ENCODE measurements at regions not wholly inside any gene's neighbourhood (a gene's known extent, or its start where the extent isn't known, plus 50 kb on each side); places are given as distances from the start of the nearest gene placed in this dataset.
A peak's percentile ranks its signal among the peaks of the same experiment; 100 is the strongest.
"Not testable (repeated sequence)": the region's sequence is repeated elsewhere in the genome, so short reads cannot be mapped to it uniquely, and the experiment has no call there.

- no peak for DNase-seq
Measured at GRCh38 chr12:125314051-125314755, 249.0 kb downstream of the AACS start.

GRCh38 chr12:125315771-125316170, 250.5 kb downstream of the AACS start:
- DNase-seq = no peak

GRCh38 chr12:125320177-125320576, 254.9 kb downstream of the AACS start:
- DNase-seq = no peak

- no peak for DNase-seq
Measured at GRCh38 chr12:125324861-125325490, 259.7 kb downstream of the AACS start.

GRCh38 chr12:125329239-125330102, 264.2 kb downstream of the AACS start:
- DNase-seq = no peak

- DNase-seq = peak; percentile 30
Measured at GRCh38 chr12:125330645-125331341, 265.6 kb downstream of the AACS start.

GRCh38 chr12:125331342-125332052, 266.3 kb downstream of the AACS start:
- no peak for DNase-seq

- DNase-seq = no peak
Measured at GRCh38 chr12:125332900-125333299, 267.7 kb downstream of the AACS start.

GRCh38 chr12:125336246-125336645, 271.0 kb downstream of the AACS start:
- DNase-seq = no peak

- DNase-seq = no peak
Measured at GRCh38 chr12:125340791-125341190, 275.6 kb downstream of the AACS start.

GRCh38 chr12:125341422-125341821, 276.2 kb downstream of the AACS start:
- no peak for DNase-seq

- no peak for DNase-seq
Measured at GRCh38 chr12:125343649-125344048, 278.4 kb downstream of the AACS start.

GRCh38 chr12:125346362-125346761, 281.1 kb downstream of the AACS start:
- DNase-seq = no peak

- no peak for DNase-seq
Measured at GRCh38 chr12:125351788-125352187, 286.6 kb downstream of the AACS start.

- not testable (repeated sequence) for DNase-seq
Measured at GRCh38 chr12:125353002-125353401, 287.8 kb downstream of the AACS start.

GRCh38 chr12:125353871-125354270, 288.6 kb downstream of the AACS start:
- DNase-seq = no peak

GRCh38 chr12:125355614-125356013, 290.4 kb downstream of the AACS start:
- no peak for DNase-seq

- no peak for DNase-seq
Measured at GRCh38 chr12:125356111-125356510, 290.9 kb downstream of the AACS start.

- no peak for DNase-seq
Measured at GRCh38 chr12:125357561-125357960, 292.3 kb downstream of the AACS start.

- DNase-seq = no peak
Measured at GRCh38 chr12:125360540-125360939, 295.3 kb downstream of the AACS start.

- no peak for DNase-seq
Measured at GRCh38 chr12:125371033-125371432, 305.8 kb downstream of the AACS start.

GRCh38 chr12:125372085-125372484, 306.9 kb downstream of the AACS start:
- DNase-seq = no peak
